HG02588 (cell line): ENCODE measurements at regions not wholly inside any gene's neighbourhood (a gene's known extent, or its start where the extent isn't known, plus 50 kb on each side); places are given as distances from the start of the nearest gene placed in this dataset.

Experiments used
- ATAC-seq: cut with Tn5 transposase; IDR thresholded peaks from one replicate; pipeline ENCODE4 v1.9.1; 2021; ENCODE audit warnings: mild to moderate bottlenecking, moderate library complexity; ENCODE audit not compliant: unreplicated experiment

DNA sequence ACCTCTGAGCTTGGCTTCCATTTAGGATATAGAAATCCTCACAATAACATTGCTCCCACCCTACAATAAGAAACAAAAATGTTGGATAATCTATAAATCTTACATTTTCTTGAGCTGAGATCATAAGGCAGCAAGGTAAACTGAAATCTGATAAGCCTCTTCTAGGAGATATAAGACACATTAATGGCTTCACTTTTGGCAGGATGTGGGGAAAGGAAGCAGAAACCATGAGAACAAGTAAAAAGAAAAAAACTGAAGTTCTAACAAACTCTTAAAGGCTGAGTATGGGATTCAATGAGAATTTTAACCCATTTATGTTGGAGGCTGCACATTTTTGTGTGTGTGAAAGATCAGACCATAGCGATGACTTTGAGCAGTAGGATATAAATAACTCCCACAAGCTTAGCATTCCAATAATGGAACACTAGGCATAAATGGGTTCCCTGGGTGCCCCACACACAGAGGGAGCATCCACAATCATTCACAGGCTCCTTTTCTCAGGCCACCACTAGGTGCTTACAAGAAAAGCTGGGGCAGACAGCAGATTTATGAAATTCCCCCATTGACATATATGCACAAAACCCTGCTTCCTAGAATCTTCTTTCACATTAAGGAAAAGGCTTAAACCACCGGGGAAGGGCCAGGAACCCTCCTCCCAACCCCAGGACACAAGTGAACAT lies 564.9 kb upstream of the MGMT start:
- no peak for ATAC-seq

- no peak for ATAC-seq
Observed at GRCh38 chr10:128907155-128907941, 559.7 kb upstream of the MGMT start.

- ATAC-seq = no peak
Observed at GRCh38 chr10:128908099-128908498, 558.9 kb upstream of the MGMT start.

DNA sequence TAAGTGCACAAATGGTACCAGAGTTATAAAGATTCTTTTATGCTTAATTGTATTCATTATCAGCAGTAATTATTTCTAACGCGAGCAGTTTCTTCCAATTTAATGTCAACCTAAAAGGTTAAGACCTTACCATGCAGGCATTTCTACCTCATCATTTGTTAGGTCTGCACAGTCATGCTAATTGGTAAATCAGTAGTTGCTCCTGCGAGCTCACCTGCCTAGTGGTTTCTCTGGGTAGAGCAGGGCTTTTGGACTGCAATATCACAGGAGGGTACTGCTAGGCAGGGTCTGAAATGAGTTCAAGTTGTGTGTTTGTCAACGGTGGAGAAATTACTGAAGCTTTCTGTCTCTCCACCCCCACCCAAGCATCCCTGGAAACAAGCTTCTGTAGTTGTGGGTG lies 558.5 kb upstream of the MGMT start:
- ATAC-seq = no peak

DNA sequence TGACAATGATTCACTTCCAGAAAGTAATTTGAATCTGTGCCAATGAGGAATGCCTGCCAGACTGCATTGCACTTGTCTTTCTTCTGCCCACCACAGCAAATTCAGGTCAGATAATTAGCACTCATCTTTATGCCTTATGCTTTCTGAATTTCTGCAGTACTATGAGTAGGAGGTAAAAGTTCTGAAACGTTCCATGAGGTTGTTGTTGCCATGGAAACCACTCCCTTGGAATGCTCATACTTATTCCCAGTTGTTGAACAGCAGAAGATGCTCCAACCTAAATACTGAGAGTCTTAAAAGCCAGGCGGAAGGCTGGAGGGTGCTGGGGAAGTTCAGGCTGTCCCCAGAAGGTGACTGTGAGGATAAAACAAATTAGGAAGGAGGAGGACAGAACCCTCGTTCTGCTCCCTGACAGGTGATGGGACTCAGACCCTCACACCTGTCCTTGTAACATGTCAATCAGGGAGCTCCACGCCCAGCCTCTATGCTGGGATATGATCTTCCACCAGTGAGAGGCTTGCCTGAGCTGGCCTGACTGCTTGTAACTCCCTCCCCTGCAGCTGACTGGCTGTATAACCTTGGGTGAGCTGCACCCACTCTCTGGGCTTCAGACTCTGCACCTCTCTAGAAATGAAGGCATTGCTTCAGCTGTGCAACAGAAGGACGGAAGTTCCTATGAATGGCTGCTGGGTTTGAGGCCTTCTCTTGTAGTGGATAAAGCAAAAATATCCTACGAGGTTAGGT lies 554.3 kb upstream of the MGMT start:
- ATAC-seq = no peak

DNA sequence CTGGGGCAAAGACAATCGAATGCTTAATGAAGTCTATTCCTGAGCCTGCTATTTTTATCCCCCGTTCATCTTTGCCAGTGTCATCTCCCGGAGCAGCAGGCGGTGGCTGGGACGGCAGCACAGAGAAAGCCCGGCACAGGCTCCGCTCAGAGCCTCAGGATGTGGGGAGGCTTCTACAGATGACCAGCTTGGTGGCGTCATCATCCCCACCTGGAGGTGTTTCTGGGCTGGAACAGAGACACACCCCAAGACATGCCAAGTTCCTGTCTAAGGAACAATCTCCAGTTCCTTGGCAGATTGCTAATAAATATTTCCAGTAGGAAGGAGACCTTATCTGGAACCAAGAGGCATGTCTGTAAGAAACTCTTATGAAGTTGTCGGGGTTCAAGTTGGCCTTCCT lies 552.4 kb upstream of the MGMT start:
- ATAC-seq = no peak

- no peak for ATAC-seq
Observed at GRCh38 chr10:128915630-128916029, 551.4 kb upstream of the MGMT start.

- ATAC-seq = no peak
Observed at GRCh38 chr10:128916383-128916782, 550.7 kb upstream of the MGMT start.

- no peak for ATAC-seq
Observed at GRCh38 chr10:128921389-128922022, 545.5 kb upstream of the MGMT start.

DNA sequence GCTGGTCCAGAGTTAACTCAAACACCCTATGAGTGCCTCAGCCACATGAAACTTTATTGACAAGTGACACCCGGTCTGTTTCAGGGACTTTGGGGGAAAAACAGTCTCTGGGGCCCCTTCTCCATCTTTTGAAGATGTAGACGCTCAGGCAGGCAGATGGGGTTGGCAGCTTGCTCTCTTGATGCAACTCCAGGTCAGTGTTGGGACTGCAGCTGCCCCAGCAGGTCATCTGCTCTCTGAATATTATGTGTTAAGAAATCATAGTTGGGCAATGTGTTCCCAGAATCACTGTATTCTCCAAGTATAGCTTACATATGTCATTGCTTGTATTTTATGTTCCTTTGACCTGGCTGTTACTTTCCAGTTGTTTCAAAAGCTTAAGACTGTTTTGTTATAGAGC lies 544.9 kb upstream of the MGMT start:
- ATAC-seq = no peak

DNA sequence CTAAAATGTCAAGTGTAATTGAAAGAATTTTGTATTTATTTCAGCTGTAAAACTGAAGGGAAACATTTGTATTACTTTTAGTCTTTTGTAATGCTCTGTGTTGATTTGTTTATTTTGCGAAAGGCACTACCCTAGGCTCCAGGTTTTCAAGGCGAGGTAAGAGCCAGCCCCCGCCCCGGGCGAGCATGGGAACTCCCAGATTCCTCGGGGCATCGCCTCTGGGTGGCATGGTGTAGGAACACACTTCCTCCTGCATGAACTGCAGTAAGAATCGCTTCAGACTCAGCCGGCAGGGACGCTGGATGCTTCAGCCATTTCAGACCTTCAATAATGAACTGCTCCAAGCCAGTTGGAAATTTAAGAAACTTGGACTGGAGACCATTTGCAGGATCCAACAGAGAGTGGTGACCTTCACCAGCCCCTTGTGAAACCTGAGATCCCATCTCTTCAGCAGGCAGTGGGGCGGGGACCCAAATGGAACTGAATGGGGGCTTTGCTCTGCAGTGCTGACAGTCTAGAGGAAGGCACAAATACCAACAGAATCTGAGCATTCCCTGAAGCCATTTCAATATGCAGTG lies 544.3 kb upstream of the MGMT start:
- ATAC-seq = no peak

- no peak for ATAC-seq
Observed at GRCh38 chr10:128924918-128925317, 542.1 kb upstream of the MGMT start.

DNA sequence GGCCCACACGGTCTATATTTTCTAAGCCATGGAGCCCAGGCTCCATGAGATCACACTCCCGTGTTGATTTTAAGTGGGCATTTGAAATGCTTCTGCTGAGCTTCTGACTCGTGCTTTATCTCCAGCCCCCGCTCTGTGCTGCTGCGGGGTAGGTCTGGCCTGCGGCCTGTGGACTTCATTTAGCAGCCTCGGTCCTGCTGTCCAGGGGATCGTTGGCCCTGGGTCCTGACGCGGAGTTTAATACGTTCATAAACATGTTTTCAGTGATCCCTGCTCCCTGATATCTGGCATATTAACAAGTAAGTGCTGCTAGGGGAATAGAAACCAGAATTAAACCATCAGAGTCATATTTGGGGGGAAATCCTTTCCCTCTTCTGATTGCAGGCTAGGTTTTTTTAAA lies 540.3 kb upstream of the MGMT start:
- no peak for ATAC-seq

DNA sequence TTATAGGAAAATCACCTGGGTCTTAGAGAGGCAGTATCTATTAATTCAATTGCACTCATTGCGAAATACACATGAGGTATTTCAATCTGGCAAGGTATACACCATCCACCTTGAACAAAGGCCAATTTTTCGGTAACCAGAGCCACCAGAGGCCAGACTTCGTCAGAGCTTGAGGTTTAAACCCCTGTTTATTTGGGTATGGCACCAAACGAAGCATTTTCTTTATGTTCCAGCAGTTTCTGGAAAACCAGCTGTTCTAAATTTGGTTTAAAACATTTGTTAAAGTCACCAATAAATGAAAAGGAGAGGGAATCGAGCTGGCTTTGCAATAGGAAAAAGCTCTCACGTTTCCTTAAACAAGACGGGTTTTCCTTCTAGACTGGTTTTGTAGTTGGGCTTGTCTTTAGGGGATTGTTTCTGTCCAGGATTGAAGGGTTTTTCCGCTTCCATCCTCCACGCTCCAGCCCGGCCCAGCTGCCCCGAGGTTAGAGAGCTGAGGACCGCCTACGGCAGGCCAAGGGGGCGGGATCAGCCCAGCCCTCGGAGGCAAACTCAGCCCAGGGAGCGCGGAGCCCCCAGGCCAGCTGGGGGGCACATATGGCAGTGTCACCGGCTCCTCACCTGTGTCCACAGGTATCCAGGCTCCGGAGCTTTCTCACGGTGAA lies 539.4 kb upstream of the MGMT start:
- no peak for ATAC-seq

GRCh38 chr10:128928231-128928836 lies 538.7 kb upstream of the MGMT start:
- ATAC-seq = no peak

DNA sequence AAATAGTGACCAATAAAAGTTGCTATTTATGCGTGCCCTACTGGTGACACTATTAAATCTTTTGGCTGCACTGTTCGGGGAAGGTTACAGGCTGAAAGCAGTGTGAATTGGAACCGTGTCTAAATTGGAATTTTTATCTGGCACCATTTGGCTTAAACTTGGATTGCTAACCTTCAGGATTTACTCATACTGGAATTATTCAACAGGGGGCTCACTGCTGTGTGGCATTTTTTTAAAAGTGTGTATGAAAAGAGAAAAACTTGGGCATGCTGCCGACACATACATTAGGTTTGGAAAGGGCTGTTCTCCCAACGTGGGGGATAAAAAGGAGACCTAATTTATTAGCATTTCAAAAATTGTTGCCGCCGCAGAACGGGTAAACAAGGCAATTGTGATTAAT lies 537.9 kb upstream of the MGMT start:
- ATAC-seq = no peak

GRCh38 chr10:128929767-128930166 lies 537.3 kb upstream of the MGMT start:
- ATAC-seq = no peak

GRCh38 chr10:128930515-128930914 lies 536.5 kb upstream of the MGMT start:
- ATAC-seq = no peak

DNA sequence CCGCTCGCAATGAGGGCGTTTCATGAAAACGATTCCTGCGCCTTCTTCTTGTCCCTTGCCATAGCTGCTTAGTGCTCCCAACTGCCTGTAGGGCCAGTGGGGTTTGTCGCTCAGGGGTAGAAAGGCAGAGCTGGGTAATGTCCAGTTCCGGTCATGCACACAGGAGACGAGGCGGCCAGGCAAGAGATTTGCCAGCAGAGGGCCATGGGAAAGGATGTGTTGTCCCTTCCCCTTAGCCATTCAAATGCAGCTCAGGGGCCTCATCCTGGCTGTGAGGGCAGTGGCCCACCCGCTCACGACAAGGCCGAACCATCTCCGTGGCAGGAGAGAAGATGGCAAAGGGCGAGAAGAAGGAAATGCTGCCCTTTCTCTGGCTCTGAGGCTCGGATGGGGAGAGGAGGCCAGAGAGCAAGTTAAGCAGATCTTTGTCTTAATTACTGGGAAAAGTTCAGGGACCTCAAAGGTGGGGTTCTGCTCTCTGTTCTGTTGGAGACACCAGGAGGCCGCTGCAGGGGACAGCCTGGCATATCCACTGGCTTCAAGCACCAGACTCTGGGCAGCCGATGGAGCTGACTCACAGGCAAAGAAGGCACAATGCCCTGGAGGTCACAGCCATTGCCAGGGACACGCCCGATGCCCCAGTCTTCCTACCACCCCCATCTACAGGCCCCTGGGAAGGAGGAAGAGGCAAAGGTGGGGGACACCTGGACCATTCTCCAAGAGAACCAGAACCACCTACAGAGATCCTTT lies 534.8 kb upstream of the MGMT start:
- ATAC-seq = no peak
